GM12801 (cell line): ENCODE measurements at regions not wholly inside any gene's neighbourhood (a gene's known extent, or its start where the extent isn't known, plus 50 kb on each side); places are given as distances from the start of the nearest gene placed in this dataset.

ENCODE experiments used
- CTCF ChIP-seq: IDR thresholded peaks from one replicate; pipeline ENCODE4 v1.5.1; 2011; ENCODE audit warnings: control low read depth; ENCODE audit not compliant: insufficient read length; ENCODE audit errors: extremely low read depth

GRCh38 chr10:120051671-120052070, 159.1 kb downstream of the SEC23IP start:
- no peak for TF ChIP-seq CTCF

DNA sequence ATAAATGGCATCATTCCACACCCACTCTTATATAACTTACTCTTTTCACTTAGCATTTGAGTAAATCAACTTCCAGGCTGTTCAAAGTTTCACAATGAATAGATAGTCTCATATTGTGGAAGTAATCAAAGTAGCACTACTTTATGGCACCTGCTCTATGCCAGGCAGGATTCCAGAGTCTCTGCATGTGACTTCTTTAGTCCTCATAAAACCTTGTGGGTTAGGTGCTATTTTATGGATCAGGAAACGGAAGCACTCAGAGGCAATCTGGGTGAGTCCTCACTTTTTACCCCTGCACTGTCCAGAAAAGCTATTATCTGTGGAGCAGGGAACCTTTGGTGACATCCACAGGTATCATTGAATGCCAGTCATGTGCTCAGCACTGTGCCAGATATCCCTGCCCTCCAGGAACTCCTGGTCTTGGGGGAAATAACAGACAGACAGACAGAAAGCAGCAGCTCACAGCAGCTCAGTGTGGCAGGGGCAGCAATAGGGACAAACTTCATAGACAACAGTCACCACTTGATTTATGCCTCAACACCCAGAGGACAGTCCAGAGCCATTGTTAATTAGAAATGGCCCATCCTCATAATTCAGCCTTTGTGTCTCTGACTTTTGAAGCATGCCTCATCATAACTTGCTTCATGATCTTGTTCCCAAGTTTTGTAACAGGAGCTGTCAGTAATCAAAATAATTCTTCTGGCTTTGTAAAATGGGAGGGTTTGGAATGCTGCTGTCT, 160.6 kb downstream of the SEC23IP start:
- no peak for TF ChIP-seq CTCF

GRCh38 chr10:120067427-120067826, 174.9 kb downstream of the SEC23IP start:
- no peak for TF ChIP-seq CTCF

DNA sequence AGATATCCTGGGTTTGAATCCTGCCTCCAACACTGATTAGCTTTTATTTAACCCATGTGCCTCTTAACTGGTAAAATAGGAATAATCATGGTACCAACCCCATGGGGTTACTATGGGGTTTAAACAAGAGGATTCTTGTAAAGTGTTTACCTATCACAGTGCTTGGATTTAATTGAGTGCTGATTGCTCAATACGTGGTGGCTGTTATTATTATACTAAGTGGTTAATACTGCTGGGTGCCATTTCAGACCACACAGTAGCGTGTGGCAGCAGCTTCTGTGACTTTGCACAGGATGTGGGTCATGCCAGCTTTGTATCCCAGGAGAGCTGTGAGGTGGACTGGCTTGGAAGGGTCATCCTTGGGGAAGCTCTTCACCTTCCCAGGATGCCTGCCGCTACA, 177.2 kb downstream of the SEC23IP start:
- no peak for TF ChIP-seq CTCF

DNA sequence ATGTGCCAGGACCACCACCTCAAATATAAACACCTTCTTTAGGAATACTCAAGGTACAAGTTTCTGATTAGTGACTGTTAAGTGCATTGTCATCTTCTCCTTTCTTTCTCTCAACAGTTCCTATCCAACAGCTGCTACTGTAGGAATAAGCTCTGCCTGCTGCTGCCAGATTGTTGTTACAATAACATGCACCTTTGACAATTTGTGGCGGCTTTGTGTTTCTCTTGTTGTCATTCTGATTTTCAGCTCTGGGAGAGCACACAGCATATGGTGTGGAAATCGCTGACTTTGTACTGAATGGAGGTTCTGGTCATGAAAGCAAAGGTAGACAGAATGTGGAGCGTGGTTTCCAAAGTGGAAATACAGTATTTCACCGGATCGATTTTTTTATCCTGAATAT, 182.8 kb downstream of the SEC23IP start:
- no peak for TF ChIP-seq CTCF

GRCh38 chr10:120076996-120077706, 184.6 kb downstream of the SEC23IP start:
- TF ChIP-seq CTCF: no peak

- TF ChIP-seq CTCF: no peak
These were observed 185.4 kb downstream of the SEC23IP start for GRCh38 chr10:120077707-120078492.
